ENCODE measurements at regions not wholly inside any gene's neighbourhood (a gene's known extent, or its start where the extent isn't known, plus 50 kb on each side); places are given as distances from the start of the nearest gene placed in this dataset.

DNA sequence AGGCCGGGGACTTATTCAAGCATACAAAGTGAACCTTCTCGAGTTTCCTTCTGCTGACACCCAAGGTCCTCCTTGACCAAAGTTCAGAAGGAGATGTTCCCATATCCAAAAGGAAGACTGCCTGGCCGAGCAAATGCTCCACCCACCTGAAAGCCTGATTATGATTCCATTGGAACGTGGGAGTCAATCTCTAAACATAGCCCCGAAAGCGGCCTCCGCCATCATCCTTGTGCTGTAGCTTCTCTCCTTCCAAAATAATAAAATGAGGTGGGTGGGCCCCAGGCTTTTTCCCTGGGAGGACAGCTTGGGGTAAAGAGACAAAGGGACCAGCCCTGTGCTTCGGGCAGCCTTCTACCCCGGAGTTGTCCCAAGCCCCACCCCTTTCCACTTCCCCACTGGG lies 355.6 kb upstream of the SLC30A5 start:
- TF ChIP-seq, protein P1, sequence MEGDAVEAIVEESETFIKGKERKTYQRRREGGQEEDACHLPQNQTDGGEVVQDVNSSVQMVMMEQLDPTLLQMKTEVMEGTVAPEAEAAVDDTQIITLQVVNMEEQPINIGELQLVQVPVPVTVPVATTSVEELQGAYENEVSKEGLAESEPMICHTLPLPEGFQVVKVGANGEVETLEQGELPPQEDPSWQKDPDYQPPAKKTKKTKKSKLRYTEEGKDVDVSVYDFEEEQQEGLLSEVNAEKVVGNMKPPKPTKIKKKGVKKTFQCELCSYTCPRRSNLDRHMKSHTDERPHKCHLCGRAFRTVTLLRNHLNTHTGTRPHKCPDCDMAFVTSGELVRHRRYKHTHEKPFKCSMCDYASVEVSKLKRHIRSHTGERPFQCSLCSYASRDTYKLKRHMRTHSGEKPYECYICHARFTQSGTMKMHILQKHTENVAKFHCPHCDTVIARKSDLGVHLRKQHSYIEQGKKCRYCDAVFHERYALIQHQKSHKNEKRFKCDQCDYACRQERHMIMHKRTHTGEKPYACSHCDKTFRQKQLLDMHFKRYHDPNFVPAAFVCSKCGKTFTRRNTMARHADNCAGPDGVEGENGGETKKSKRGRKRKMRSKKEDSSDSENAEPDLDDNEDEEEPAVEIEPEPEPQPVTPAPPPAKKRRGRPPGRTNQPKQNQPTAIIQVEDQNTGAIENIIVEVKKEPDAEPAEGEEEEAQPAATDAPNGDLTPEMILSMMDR (IDR thresholded peaks at IDR 0.05; ENCODE audit: insufficient read depth, low read length, severe bottlenecking): no peak
- Histone ChIP-seq H3K27me3 (ENCODE audit: control insufficient read depth, insufficient read depth, low read length) (no peaks in the 10 kb centered on the region), H3K4me3 (ENCODE audit: low read depth, low read length) (no peak overlapping the region), H3K36me3 (ENCODE audit: control insufficient read depth, insufficient read depth, low read length) (no peaks in the 10 kb centered on the region)
- DNase-seq (ENCODE audit: low read depth): no peak
- FAIRE-seq: no peak

DNA sequence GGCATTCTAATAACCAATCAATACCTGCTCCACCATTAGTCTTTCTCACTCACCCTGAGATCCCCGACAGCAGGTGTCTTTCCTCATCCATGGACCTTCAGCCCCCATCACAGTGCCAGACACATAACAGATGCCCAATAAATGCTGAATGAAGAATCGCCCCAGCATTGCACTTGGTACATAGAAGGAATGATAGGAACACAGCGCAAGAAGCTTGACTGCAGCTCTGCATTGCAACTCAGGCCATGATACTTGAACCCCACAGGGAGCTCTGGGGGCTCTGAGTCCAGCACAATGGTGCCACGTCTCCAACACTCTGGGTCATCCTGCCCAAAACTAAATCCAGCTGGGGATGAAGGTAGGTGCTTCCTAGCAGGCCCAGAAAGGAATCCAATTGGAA lies 355.0 kb upstream of the SLC30A5 start:
- Histone ChIP-seq H3K36me3 (ENCODE audit: control insufficient read depth, insufficient read depth, low read length) (no peaks in the 10 kb centered on the region), H3K27me3 (ENCODE audit: control insufficient read depth, insufficient read depth, low read length) (no peaks in the 10 kb centered on the region), H3K4me3 (ENCODE audit: low read depth, low read length) (no peak overlapping the region)
- TF ChIP-seq, protein P1 (IDR thresholded peaks at IDR 0.05; ENCODE audit: insufficient read depth, low read length, severe bottlenecking): no peak
- DNase-seq (ENCODE audit: low read depth): no peak
- no peak for FAIRE-seq

DNA sequence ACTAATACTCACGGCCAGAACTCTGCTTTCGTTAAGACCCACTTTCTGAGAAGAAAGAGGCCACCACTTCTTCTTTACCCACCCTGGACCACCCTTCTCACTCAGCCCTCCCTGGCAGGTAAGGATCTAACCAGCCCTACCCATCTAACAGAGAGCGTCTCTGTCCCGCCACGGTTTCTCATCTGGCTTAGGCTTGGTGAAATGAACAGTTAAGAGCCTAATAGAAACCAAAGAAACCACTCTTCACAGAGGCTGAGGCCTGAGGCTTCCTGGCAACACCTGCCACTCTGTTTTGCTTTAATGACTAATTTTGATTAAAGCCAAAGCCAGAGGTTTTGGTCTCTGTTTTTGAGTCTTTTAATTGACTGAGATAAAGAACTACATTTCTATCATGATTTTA lies 354.1 kb upstream of the SLC30A5 start:
- no peak for DNase-seq (ENCODE audit: low read depth)
- no peak for FAIRE-seq
- Histone ChIP-seq H3K27me3 (ENCODE audit: control insufficient read depth, insufficient read depth, low read length) (no peaks in the 10 kb centered on the region), H3K36me3 (ENCODE audit: control insufficient read depth, insufficient read depth, low read length) (no peaks in the 10 kb centered on the region), H3K4me3 (ENCODE audit: low read depth, low read length) (no peak overlapping the region)
- TF ChIP-seq, protein P1 (IDR thresholded peaks at IDR 0.05; ENCODE audit: insufficient read depth, low read length, severe bottlenecking): no peak

DNA sequence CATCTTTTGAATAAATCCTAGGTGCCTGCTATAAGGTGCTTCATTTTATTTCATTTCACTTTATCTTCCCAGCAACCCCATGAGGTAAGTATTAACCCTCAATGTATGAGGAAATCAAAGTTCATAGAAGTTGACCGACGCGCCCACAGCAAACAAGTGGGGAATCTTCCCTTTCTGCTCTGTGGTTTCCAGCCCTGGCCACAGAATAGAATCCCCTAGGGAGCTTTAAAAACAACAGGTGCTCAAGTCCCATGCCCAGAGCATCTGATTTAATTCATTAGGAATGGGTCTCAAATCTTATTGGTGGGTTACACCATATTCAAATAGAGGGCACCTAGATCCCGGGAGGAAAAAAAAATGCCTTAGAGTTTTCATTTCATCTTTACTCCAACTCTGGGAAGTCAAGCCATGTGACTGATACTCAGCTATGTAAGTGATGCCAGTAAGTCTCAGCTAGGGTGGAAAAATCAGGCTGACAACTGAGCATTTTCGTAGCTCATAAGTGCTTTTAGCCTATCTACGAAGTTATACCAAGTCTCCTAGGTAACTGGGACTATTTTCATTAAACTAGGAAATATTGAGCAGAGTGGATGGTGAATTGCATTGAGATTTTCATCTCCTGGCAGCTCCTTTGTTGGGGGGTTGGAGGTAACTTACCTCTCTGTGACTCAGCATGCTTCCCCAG lies 353.4 kb upstream of the SLC30A5 start:
- Histone ChIP-seq H3K4me3 (ENCODE audit: low read depth, low read length) (no peak overlapping the region), H3K27me3 (ENCODE audit: control insufficient read depth, insufficient read depth, low read length) (no peaks in the 10 kb centered on the region), H3K36me3 (ENCODE audit: control insufficient read depth, insufficient read depth, low read length) (no peaks in the 10 kb centered on the region)
- TF ChIP-seq, protein P1 (IDR thresholded peaks at IDR 0.05; ENCODE audit: insufficient read depth, low read length, severe bottlenecking): no peak
- FAIRE-seq: no peak
- DNase-seq (ENCODE audit: low read depth): no peak

DNA sequence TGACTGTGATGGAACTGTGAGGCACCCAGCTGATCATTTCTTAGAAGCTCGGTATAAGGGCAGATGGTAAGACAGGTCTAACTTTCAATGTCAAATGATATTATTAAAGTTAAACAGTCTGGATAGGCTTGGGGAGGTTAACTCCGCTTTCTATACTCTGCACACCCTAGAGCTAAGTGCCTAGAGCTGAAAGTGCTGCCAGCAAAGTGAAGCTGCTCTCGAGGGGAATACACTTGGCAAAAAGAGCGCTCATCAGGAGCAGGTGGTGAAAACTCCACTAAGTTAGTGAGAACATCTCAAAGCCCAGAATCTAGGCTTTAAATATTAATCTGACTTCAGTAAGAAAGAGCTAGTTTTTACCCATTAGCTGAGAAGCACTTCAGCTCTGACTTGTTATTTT lies 349.6 kb upstream of the SLC30A5 start:
- Histone ChIP-seq H3K36me3 (ENCODE audit: control insufficient read depth, insufficient read depth, low read length) (no peaks in the 10 kb centered on the region), H3K27me3 (ENCODE audit: control insufficient read depth, insufficient read depth, low read length) (peaks cover 2% of the 10 kb centered on the region), H3K4me3 (ENCODE audit: low read depth, low read length) (no peak overlapping the region)
- FAIRE-seq (no peak), DNase-seq (ENCODE audit: low read depth) (no peak)
- TF ChIP-seq, protein P1 (IDR thresholded peaks at IDR 0.05; ENCODE audit: insufficient read depth, low read length, severe bottlenecking): no peak

DNA sequence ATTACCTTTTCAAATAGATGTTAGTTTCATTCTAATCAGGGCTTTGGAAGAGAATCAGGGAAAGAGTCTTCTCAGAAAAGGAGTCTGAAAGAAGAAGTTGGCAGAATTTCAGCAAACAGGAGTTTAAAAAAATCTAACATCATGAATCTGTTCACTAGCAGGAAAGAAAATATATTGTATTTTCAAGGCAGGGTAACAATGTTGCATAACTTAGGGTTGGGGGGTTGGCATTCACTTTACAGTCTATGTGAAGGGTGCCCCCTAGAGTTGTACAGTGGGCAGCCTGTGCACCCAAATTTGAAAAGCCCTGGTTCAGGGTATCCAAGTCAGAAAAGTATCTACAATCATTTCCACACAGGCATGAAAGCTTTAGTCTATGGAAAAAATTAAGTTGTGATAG lies 348.4 kb upstream of the SLC30A5 start:
- Histone ChIP-seq H3K27me3 (ENCODE audit: control insufficient read depth, insufficient read depth, low read length) (peaks cover 2% of the 10 kb centered on the region), H3K4me3 (ENCODE audit: low read depth, low read length) (no peak overlapping the region), H3K36me3 (ENCODE audit: control insufficient read depth, insufficient read depth, low read length) (no peaks in the 10 kb centered on the region)
- TF ChIP-seq, protein P1 (IDR thresholded peaks at IDR 0.05; ENCODE audit: insufficient read depth, low read length, severe bottlenecking): no peak
- DNase-seq (ENCODE audit: low read depth) (no peak), FAIRE-seq (no peak)

Measured in bronchial epithelial cell (primary cell).